Right kidney (tissue), 1 donor: ENCODE measurements at regions not wholly inside any gene's neighbourhood (a gene's known extent, or its start where the extent isn't known, plus 50 kb on each side); places are given as distances from the start of the nearest gene placed in this dataset.
"Not testable (repeated sequence)": the region's sequence is repeated elsewhere in the genome, so short reads cannot be mapped to it uniquely, and the experiment has no call there.

Experiments used
- DNase-seq: peaks from one replicate; pipeline ENCODE4 v3.0.0-alpha.2; 2016

GRCh38 chr6:119791736-119792135 is 442.2 kb upstream of the MAN1A1 start:
- no peak for DNase-seq

DNA sequence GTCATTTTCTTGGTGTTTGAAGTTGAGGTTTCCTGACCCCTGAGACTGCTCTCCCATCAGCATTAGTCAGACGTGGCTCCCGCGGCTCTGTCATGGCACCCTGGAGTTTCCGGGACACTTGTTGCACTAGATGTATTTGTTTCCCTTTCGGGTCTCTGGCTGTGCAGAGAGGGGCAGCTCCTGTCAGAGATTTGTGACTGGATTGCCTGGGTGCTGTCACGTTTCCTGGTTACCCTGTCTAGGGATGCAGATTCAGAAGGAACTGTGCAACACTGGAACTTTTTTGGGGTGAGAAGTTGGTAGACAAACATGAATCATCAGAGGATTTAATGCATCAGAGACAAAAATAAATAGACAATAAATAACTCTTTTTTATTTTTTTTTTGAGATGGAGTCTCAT is 431.8 kb upstream of the MAN1A1 start:
- no peak for DNase-seq

- DNase-seq, result no peak
Observed at GRCh38 chr6:119768201-119768600, 418.6 kb upstream of the MAN1A1 start.

DNA sequence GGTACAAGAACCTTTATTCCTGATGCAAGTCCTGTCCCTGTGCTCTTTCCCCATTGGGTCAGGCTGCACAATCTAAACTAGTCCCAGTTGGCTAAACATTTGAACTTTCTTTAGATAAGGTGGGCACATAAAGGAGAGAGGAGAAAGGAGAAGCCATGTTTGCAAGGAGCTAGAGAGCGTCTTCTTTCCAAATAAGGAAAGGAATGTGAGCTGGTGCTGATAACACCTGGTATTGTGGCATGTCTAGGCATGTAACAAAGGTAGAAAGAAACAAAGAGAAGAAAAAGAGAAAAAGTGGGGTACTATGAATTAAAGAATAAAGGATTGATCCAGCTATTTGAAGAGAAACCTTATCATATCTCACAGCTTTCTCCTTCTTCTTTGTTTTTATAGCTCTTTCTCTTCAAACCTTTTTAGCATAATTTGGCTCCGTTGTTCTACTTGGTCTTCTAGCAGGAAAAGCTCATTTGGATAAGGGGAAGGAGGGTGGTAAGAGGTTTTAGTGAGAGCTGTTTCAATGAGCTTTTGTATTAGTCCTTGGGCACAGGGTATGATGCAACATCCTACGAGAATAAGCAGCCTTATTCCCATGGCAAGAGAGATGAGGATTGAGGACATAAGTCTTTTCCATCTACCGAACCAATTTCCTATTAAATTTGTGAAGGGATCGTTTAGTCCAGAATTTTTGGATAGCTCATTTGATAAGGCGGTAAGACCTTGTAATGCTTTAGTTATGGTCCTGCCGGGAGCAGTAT is 415.5 kb upstream of the MAN1A1 start:
- DNase-seq, result no peak

DNA sequence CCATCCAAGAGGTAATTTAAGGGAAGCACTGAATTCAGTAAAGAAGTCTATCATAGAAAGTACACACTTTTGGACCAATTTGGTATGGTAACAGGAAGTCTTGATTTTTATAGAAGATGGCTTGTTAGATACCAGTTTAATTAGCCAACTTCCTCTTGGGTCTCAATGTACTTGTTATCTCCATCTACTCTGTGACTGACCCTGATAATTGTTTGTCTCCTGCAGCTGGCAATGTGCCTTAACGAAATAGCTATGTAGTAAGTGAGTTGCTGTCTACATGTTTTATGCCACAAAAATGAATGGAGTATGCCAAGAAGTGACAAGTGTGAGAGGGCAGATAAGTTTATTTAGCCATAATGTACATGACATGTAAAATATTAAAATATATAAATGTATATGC is 410.5 kb upstream of the MAN1A1 start:
- DNase-seq, result no peak

DNA sequence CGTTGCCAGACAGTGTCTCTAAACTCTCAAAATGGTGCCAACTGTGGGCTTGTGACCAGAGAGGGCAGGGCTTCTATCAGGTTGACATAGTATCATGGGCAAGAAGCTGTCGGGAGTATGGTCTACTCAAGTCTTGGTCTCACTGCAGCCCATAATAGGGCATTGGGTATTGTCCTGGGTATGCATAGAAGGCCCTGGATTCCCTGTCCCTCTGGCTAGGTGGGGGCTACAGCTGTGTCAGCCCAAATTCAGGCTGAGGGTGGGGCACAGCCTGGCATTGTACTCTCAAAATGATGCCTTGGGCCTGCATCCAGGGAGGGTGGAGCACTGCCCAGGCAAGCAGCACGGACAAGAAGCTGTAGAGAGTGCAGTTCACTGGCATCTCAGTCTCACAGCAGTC is 408.8 kb upstream of the MAN1A1 start:
- no peak for DNase-seq

- no peak for DNase-seq
Observed at GRCh38 chr6:119757467-119757866, 407.9 kb upstream of the MAN1A1 start.

DNA sequence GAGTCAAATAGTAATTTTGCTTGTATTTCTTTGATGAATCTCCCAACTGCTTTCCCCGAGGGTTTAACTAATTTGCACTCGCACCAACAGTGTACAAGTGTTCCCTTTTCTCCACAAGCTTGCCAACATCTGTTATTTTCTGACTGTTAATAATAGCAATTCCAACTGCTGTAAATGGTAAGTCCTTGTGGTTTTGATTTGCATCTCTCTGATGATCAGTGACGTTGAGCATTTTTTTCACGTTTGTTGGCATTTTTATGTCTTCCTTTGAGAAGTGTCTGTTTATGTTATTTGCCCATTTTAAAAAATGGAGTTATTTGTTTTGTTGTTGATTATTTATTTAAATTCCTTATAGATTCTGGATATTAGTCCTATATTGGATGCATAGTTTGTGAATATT is 399.8 kb upstream of the MAN1A1 start:
- no peak for DNase-seq

- not testable (repeated sequence) for DNase-seq
Observed at GRCh38 chr6:119748535-119748934, 399.0 kb upstream of the MAN1A1 start.

DNA sequence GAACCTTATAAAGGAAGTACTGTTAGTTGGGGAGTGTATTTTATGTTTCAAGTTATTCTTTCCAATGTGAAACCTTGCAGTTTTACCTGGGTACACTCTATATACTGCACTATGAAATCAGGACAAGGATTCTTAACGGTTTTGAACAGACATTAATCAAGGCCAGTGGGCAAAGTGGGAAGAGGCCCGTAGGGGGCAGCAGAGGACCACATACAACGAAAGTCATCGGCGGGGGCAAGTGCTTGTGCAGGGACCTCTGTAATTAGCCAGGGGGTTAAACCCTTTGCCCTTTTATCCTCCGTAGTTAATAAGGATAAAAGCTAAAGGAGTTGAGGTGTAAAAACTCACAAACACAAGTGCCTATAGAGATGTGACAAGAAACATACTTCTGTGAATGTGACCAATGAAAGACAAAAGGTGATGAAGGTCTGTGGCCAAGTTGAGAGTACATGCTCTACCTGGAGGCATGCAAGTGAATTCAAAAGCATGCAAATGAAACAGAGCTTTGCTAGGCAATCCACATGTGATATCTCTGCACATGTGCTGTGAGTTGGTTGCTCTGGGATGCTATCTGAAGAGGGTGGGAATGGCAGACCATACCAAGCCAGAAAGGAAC is 392.7 kb upstream of the MAN1A1 start:
- peak; percentile 19 for DNase-seq

- DNase-seq, result no peak
Observed at GRCh38 chr6:119739769-119740168, 390.2 kb upstream of the MAN1A1 start.

DNA sequence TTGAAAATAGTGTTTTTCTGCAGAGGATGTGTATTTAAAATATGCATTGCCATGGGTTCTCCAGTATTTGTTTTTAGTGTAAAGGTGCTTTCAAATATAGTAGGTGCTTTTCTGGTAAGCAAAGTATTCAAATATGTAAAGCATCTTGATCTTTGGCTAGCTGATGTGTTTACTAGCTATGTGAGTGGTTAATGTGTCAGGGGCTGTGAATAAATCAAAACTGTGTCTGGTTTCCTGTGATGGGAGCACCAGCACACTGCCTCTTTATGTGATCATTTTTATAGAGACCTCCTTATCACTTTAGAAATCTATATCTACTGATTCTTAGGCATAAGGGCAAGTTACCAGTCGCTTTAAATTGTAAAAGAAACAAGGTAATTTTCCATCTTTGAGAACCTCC is 388.9 kb upstream of the MAN1A1 start:
- no peak for DNase-seq

- no peak for DNase-seq
Observed at GRCh38 chr6:119736296-119737021, 386.9 kb upstream of the MAN1A1 start.

DNA sequence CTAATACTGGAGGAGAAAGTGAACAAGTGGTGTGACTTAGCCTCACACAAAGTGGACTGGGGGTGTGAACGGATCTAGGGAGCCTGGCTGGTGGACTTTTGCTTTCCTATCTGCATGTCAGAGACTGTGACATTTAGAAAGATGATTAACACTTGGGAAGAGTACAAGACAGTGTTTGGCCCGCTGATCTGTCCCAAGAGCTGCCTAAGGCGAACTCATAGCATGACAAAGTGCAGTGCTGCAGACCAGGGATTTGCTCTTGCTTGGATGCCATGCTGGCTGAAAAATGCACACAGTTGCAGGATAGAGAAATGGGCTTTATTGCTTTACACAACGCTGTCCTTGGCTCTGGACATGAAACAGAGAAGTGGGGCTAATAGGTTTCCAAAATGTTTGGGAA is 386.0 kb upstream of the MAN1A1 start:
- no peak for DNase-seq

GRCh38 chr6:119734227-119734626 is 384.7 kb upstream of the MAN1A1 start:
- DNase-seq, result no peak

DNA sequence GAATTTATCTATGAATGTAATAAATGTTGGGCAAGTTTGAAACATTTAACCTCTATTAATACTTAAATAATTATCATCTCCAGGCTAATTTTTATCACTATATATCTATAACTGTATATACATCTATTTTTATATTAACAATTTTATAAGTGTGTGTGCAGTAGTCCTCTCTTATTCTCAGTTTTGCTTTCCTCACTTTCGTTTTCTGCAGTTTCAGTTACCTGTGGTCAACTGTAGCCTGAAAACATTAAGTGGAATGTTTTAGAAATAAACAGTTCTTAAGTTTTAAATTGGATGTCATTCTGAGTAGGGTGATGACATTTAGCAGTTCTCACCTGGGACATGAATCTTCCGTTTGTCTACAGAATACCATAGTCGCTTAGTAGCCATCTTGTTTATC is 379.4 kb upstream of the MAN1A1 start:
- DNase-seq, result no peak

- no peak for DNase-seq
Observed at GRCh38 chr6:119728220-119728750, 378.7 kb upstream of the MAN1A1 start.

- DNase-seq, result no peak
Observed at GRCh38 chr6:119727504-119728219, 378.1 kb upstream of the MAN1A1 start.

DNA sequence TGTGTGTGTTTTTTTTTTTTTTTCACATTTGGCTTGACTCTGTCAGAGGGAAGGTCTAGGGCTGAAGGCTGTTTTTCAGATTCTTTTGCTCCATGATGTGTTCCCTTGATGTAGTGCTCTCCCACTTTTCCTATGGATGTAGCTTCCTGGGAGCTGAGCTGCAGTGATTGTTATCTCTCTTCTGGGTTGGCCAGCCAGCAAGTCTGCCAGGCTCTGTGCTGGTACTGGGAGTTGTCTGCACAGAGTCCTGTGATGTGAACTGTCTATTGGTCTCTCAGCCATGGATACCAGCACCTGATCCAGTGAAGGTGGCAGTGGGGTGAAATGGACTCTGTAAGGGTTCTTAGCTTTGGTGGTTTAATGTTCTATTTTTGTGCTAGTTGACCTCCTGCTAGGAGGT is 377.4 kb upstream of the MAN1A1 start:
- DNase-seq, result not testable (repeated sequence)

- no peak for DNase-seq
Observed at GRCh38 chr6:119726086-119726485, 376.5 kb upstream of the MAN1A1 start.

GRCh38 chr6:119720160-119720559 is 370.6 kb upstream of the MAN1A1 start:
- no peak for DNase-seq

GRCh38 chr6:119717942-119718341 is 368.4 kb upstream of the MAN1A1 start:
- DNase-seq, result no peak
